Activated naive CD8-positive, alpha-beta T cell treated with anti-CD3 and anti-CD28 coated beads, Interleukin-2, amount 10 ng/mL, durations not matched to agents 7 days and 5 days (primary cell): ENCODE measurements at regions not wholly inside any gene's neighbourhood (a gene's known extent, or its start where the extent isn't known, plus 50 kb on each side); places are given as distances from the start of the nearest gene placed in this dataset.

Experiments used
- ATAC-seq: fragments of 150-1000 bp; cut with Tn5 transposase; one replicate; pipeline ENCODE4 v1.10.0; 2021; ENCODE audit warnings: low read depth, moderate library complexity
- POLR2A ChIA-PET: fragments of 350-600 bp; sonication (Branson Sonifier 250); formaldehyde crosslinking; loops from one replicate; lab custom pipeline; 2021; ENCODE audit warnings: antibody characterized with exemption; lab: Charles Lee
- DNase-seq: peaks from one replicate; pipeline ENCODE4 v3.0.0; 2021
- H3K27ac Mint-ChIP-seq: one replicate; pipeline ENCODE4 v1.8.0; 2022; ENCODE audit warnings: mild to moderate bottlenecking, mixed read lengths
- H3K27me3 Mint-ChIP-seq: one replicate; pipeline ENCODE4 v1.8.0; 2022; ENCODE audit warnings: mild to moderate bottlenecking, moderate library complexity, mixed read lengths
- H3K36me3 Mint-ChIP-seq: one replicate; pipeline ENCODE4 v1.8.0; 2021; ENCODE audit warnings: mild to moderate bottlenecking, mixed read lengths
- H3K4me1 Mint-ChIP-seq: one replicate; pipeline ENCODE4 v1.8.0; 2021; ENCODE audit warnings: mixed read lengths
- H3K4me3 Mint-ChIP-seq: one replicate; pipeline ENCODE4 v1.8.0; 2022; ENCODE audit warnings: mild to moderate bottlenecking, moderate library complexity, mixed read lengths
- H3K9me3 Mint-ChIP-seq: one replicate; pipeline ENCODE4 v1.8.0; 2021; ENCODE audit warnings: mixed read lengths

- ATAC-seq (no peak), DNase-seq (no peak)
- Mint-ChIP-seq H3K27me3 (no peaks in the 10 kb centered on the region), H3K4me1 (no peaks in the 10 kb centered on the region), H3K27ac (no peak overlapping the region), H3K4me3 (no peak overlapping the region), H3K9me3 (no peaks in the 10 kb centered on the region), H3K36me3 (no peaks in the 10 kb centered on the region)
- POLR2A ChIA-PET = no interaction called here
These were observed 270.9 kb downstream of the ALX1 start for GRCh38 chr12:85550924-85551323.

GRCh38 chr12:85552461-85552860 is 272.4 kb downstream of the ALX1 start:
- no peak overlapping the region for H3K4me3 Mint-ChIP-seq
- POLR2A ChIA-PET = no interaction called here
- ATAC-seq = no peak

GRCh38 chr12:85557850-85558249 is 277.8 kb downstream of the ALX1 start:
- H3K27ac Mint-ChIP-seq = no peak overlapping the region
- no peak for DNase-seq
- no peak for ATAC-seq
- no peaks in the 10 kb centered on the region for H3K4me1 Mint-ChIP-seq
- no peaks in the 10 kb centered on the region for H3K36me3 Mint-ChIP-seq
- POLR2A ChIA-PET = no interaction called here
- no peaks in the 10 kb centered on the region for H3K9me3 Mint-ChIP-seq
- no peak overlapping the region for H3K4me3 Mint-ChIP-seq
- no peaks in the 10 kb centered on the region for H3K27me3 Mint-ChIP-seq

More at GRCh38 chr12:85552461-85552860, 272.4 kb downstream of the ALX1 start:
- DNase-seq = no peak
- Mint-ChIP-seq H3K36me3 (no peaks in the 10 kb centered on the region), H3K4me1 (no peaks in the 10 kb centered on the region), H3K27ac (no peak overlapping the region), H3K27me3 (no peaks in the 10 kb centered on the region), H3K9me3 (no peaks in the 10 kb centered on the region)

- Mint-ChIP-seq H3K27me3 (no peaks in the 10 kb centered on the region), H3K4me3 (no peak overlapping the region), H3K9me3 (no peaks in the 10 kb centered on the region), H3K36me3 (no peaks in the 10 kb centered on the region), H3K4me1 (no peaks in the 10 kb centered on the region), H3K27ac (no peak overlapping the region)
- POLR2A ChIA-PET = no interaction called here
- ATAC-seq (no peak), DNase-seq (no peak)
These were observed 277.5 kb downstream of the RASSF9 start for GRCh38 chr12:85558684-85559083.

GRCh38 chr12:85559127-85559526 is 277.1 kb downstream of the RASSF9 start:
- ATAC-seq (no peak), DNase-seq (no peak)
- Mint-ChIP-seq H3K9me3 (no peaks in the 10 kb centered on the region), H3K27ac (no peak overlapping the region), H3K27me3 (no peaks in the 10 kb centered on the region), H3K36me3 (no peaks in the 10 kb centered on the region), H3K4me1 (no peaks in the 10 kb centered on the region), H3K4me3 (no peak overlapping the region)
- POLR2A ChIA-PET = no interaction called here

GRCh38 chr12:85559536-85559935 is 276.7 kb downstream of the RASSF9 start:
- Mint-ChIP-seq H3K36me3 (no peaks in the 10 kb centered on the region), H3K9me3 (no peaks in the 10 kb centered on the region), H3K27ac (no peak overlapping the region), H3K4me3 (no peak overlapping the region), H3K27me3 (no peaks in the 10 kb centered on the region), H3K4me1 (no peaks in the 10 kb centered on the region)
- POLR2A ChIA-PET = no interaction called here
- ATAC-seq (no peak), DNase-seq (no peak)

GRCh38 chr12:85562765-85563164 is 273.4 kb downstream of the RASSF9 start:
- no peaks in the 10 kb centered on the region for H3K9me3 Mint-ChIP-seq
- H3K27ac Mint-ChIP-seq = no peak overlapping the region
- ATAC-seq (no peak), DNase-seq (no peak)
- POLR2A ChIA-PET = no interaction called here
- no peaks in the 10 kb centered on the region for H3K27me3 Mint-ChIP-seq
- no peaks in the 10 kb centered on the region for H3K4me1 Mint-ChIP-seq
- no peak overlapping the region for H3K4me3 Mint-ChIP-seq
- H3K36me3 Mint-ChIP-seq = no peaks in the 10 kb centered on the region

GRCh38 chr12:85564786-85565185 is 271.4 kb downstream of the RASSF9 start:
- Mint-ChIP-seq H3K36me3 (no peaks in the 10 kb centered on the region), H3K27me3 (no peaks in the 10 kb centered on the region), H3K4me1 (no peaks in the 10 kb centered on the region), H3K4me3 (no peak overlapping the region), H3K9me3 (no peaks in the 10 kb centered on the region), H3K27ac (no peak overlapping the region)
- no peak for ATAC-seq
- POLR2A ChIA-PET = no interaction called here
- no peak for DNase-seq

GRCh38 chr12:85568395-85569103 is 267.7 kb downstream of the RASSF9 start:
- DNase-seq = no peak
- Mint-ChIP-seq H3K27ac (no peak overlapping the region), H3K9me3 (no peaks in the 10 kb centered on the region), H3K27me3 (no peaks in the 10 kb centered on the region), H3K4me1 (no peaks in the 10 kb centered on the region), H3K4me3 (no peak overlapping the region), H3K36me3 (no peaks in the 10 kb centered on the region)
- ATAC-seq = no peak
- POLR2A ChIA-PET = no interaction called here

- POLR2A ChIA-PET = no interaction called here
These were observed 266.9 kb downstream of the RASSF9 start for GRCh38 chr12:85569261-85569660.

GRCh38 chr12:85572956-85573355 is 263.3 kb downstream of the RASSF9 start:
- POLR2A ChIA-PET = no interaction called here
- Mint-ChIP-seq H3K4me3 (no peak overlapping the region), H3K4me1 (no peaks in the 10 kb centered on the region), H3K27ac (no peak overlapping the region), H3K9me3 (no peaks in the 10 kb centered on the region), H3K27me3 (no peaks in the 10 kb centered on the region), H3K36me3 (no peaks in the 10 kb centered on the region)
- DNase-seq = no peak
- ATAC-seq = no peak

More at GRCh38 chr12:85569261-85569660, 266.9 kb downstream of the RASSF9 start:
- Mint-ChIP-seq H3K27ac (no peak overlapping the region), H3K4me1 (no peaks in the 10 kb centered on the region), H3K4me3 (no peak overlapping the region), H3K9me3 (no peaks in the 10 kb centered on the region), H3K27me3 (no peaks in the 10 kb centered on the region), H3K36me3 (no peaks in the 10 kb centered on the region)
- ATAC-seq (no peak), DNase-seq (no peak)

- Mint-ChIP-seq H3K9me3 (no peaks in the 10 kb centered on the region), H3K27me3 (no peaks in the 10 kb centered on the region), H3K4me1 (no peaks in the 10 kb centered on the region), H3K27ac (no peak overlapping the region), H3K4me3 (no peak overlapping the region), H3K36me3 (no peaks in the 10 kb centered on the region)
- ATAC-seq = no peak
- DNase-seq = no peak
- POLR2A ChIA-PET = no interaction called here
These were observed 262.5 kb downstream of the RASSF9 start for GRCh38 chr12:85573635-85574214.

GRCh38 chr12:85574291-85574690 is 261.9 kb downstream of the RASSF9 start:
- DNase-seq (no peak), ATAC-seq (no peak)
- Mint-ChIP-seq H3K4me1 (no peaks in the 10 kb centered on the region), H3K27me3 (no peaks in the 10 kb centered on the region), H3K9me3 (no peaks in the 10 kb centered on the region), H3K36me3 (no peaks in the 10 kb centered on the region), H3K4me3 (no peak overlapping the region), H3K27ac (no peak overlapping the region)
- POLR2A ChIA-PET = no interaction called here
